Cardiac muscle cell (in vitro differentiated cells and primary cell): ENCODE measurements at regions not wholly inside any gene's neighbourhood (a gene's known extent, or its start where the extent isn't known, plus 50 kb on each side); places are given as distances from the start of the nearest gene placed in this dataset.

Experiments
- DNase-seq, 2 donors: peaks; one replicate each; pipeline versions ENCODE4 v3.0.0 to v3.0.0-alpha.2; 2010 to 2017; ENCODE audit warnings: low read depth in 1 of 2, low spot score in 1 of 2
- H3K27ac ChIP-seq: fragments of 200-600 bp; sonication (generic); 2 replicates; pipeline ENCODE4 v1.5.1; 2016
- H3K27me3 ChIP-seq: fragments of 200-600 bp; sonication (generic); 2 replicates; pipeline ENCODE4 v1.6.0; 2016; ENCODE audit warnings: control low read depth
- H3K36me3 ChIP-seq: fragments of 200-600 bp; sonication (generic); 2 replicates; pipeline ENCODE4 v1.5.1; 2016; ENCODE audit warnings: control low read depth
- H3K4me1 ChIP-seq: fragments of 200-600 bp; sonication (generic); 2 replicates; pipeline ENCODE4 v1.8.1; 2017; ENCODE audit warnings: low read depth, mild to moderate bottlenecking, mixed run types
- H3K4me3 ChIP-seq: fragments of 200-600 bp; sonication (generic); 2 replicates; pipeline ENCODE4 v1.5.1; 2016; ENCODE audit warnings: mild to moderate bottlenecking
- H3K9me3 ChIP-seq: fragments of 200-600 bp; sonication (generic); 2 replicates; pipeline ENCODE4 v1.5.1; 2017; ENCODE audit warnings: low read depth, mild to moderate bottlenecking, control low read depth
- CTCF ChIP-seq: IDR thresholded peaks from 2 replicates; pipeline ENCODE4 v1.5.1; 2012; ENCODE audit warnings: low read depth, mild to moderate bottlenecking, low read length

DNA sequence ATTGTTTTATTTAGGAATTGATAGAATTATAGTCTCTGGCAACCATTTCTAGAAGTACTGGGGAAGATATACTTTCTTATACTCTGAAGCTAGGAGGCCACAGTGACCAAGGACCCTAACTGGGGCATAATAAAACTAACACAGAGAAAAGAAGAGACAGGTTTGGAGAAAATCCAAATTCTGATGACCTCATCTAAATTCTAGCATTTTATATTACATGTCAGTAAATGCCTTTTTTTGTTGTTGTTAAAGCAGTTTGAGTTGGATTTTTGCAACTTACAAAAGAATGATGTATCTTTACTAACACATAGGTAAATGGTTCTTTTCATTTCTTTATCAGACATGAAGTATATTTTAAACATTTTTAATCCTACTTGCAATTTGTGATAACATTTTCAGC is 933.3 kb downstream of the TMTC2 start:
- Histone ChIP-seq H3K4me3 (no peak overlapping the region), H3K4me1 (no peaks in the 10 kb centered on the region), H3K27me3 (no peaks in the 10 kb centered on the region), H3K9me3 (no peaks in the 10 kb centered on the region), H3K36me3 (no peaks in the 10 kb centered on the region), H3K27ac (no peak overlapping the region)
- no peak for DNase-seq
- no peak for TF ChIP-seq CTCF

GRCh38 chr12:83615152-83615551 is 928.4 kb downstream of the TMTC2 start:
- H3K36me3 ChIP-seq, result no peaks in the 10 kb centered on the region
- no peaks in the 10 kb centered on the region for H3K9me3 ChIP-seq

DNA sequence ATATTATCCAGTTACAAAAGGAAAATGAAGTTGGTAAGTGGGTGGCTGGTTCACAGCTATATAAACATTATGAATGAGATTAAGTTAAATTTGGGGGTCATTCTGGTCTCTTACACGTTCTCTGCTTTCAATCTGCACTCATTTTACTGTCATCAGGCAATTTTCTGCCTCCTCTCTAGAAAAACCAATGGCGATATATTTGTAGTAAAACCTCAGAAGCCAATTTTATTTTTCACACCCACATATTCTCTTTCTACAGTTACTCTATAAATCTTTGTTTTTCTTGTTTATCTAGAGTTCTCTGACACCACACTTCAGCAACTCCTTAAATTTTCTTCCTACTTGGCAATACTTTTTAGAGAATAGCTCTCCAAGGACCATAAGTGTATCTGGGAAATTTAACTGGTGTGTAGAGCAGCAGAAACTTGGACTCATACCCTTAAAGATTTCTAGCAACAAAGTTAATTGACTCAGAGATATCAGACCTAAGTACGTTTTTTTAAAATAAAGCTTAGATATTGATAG is 926.9 kb downstream of the TMTC2 start:
- no peak for TF ChIP-seq CTCF
- no peaks in the 10 kb centered on the region for H3K4me1 ChIP-seq
- no peaks in the 10 kb centered on the region for H3K36me3 ChIP-seq
- DNase-seq, result no peak
- H3K27me3 ChIP-seq, result no peaks in the 10 kb centered on the region
- no peaks in the 10 kb centered on the region for H3K9me3 ChIP-seq
- no peak overlapping the region for H3K4me3 ChIP-seq
- H3K27ac ChIP-seq, result no peak overlapping the region

More at GRCh38 chr12:83615152-83615551, 928.4 kb downstream of the TMTC2 start:
- no peak for TF ChIP-seq CTCF
- H3K27ac ChIP-seq, result no peak overlapping the region
- H3K4me1 ChIP-seq, result no peaks in the 10 kb centered on the region
- no peak overlapping the region for H3K4me3 ChIP-seq
- DNase-seq, result no peak
- H3K27me3 ChIP-seq, result no peaks in the 10 kb centered on the region

DNA sequence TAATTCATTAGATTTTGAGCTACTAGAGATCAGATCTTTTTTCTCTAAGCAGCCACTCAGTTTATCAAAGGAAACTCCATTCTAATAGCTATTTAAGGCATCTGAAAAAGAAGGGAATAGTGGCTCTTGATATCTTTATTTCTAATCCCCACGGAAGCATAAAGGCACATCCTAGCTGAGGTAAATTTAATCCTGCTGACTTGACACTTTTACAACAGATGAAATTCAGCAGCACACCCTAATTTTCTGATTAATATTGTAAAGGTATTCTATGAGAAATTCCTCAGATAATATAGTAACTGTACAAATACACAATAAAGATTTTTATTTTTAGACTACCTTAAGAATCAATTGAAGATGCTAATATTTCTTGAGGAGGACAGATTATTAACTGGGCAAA is 916.4 kb downstream of the TMTC2 start:
- TF ChIP-seq CTCF, result no peak
- H3K4me1 ChIP-seq, result no peaks in the 10 kb centered on the region
- no peaks in the 10 kb centered on the region for H3K27me3 ChIP-seq
- H3K27ac ChIP-seq, result no peak overlapping the region
- DNase-seq, result no peak
- no peak overlapping the region for H3K4me3 ChIP-seq
- H3K36me3 ChIP-seq, result no peaks in the 10 kb centered on the region
- no peaks in the 10 kb centered on the region for H3K9me3 ChIP-seq

- Histone ChIP-seq H3K27ac (no peak overlapping the region), H3K27me3 (no peaks in the 10 kb centered on the region), H3K4me1 (no peaks in the 10 kb centered on the region), H3K9me3 (no peaks in the 10 kb centered on the region), H3K4me3 (no peak overlapping the region), H3K36me3 (no peaks in the 10 kb centered on the region)
- no peak for DNase-seq
- no peak for TF ChIP-seq CTCF
Observed at GRCh38 chr12:83575326-83575725, 888.6 kb downstream of the TMTC2 start.

- Histone ChIP-seq H3K4me3 (no peak overlapping the region), H3K36me3 (no peaks in the 10 kb centered on the region), H3K27me3 (no peaks in the 10 kb centered on the region), H3K27ac (no peak overlapping the region), H3K9me3 (no peaks in the 10 kb centered on the region), H3K4me1 (no peaks in the 10 kb centered on the region)
- no peak for TF ChIP-seq CTCF
- no peak for DNase-seq
Observed at GRCh38 chr12:83574142-83574541, 887.4 kb downstream of the TMTC2 start.
